Stimulated activated effector memory CD8-positive, alpha-beta T cell treated with anti-CD3 and anti-CD28 coated beads, Interleukin-12 subunit alpha, Interleukin-12 subunit beta, amount 100 ng/mL, for 72 hours (primary cell): ENCODE measurements at regions not wholly inside any gene's neighbourhood (a gene's known extent, or its start where the extent isn't known, plus 50 kb on each side); places are given as distances from the start of the nearest gene placed in this dataset.

ENCODE experiments used
- ATAC-seq: fragments of 150-1000 bp; cut with Tn5 transposase; 2 replicates; pipeline ENCODE4 v1.10.0; 2021
- DNase-seq, 2 donors: peaks; one replicate each; pipeline ENCODE4 v3.0.0; 2021 to 2022; ENCODE audit warnings: low spot score in 2 of 2
- H3K27ac Mint-ChIP-seq: one replicate; pipeline ENCODE4 v1.8.0; 2022; ENCODE audit warnings: mild to moderate bottlenecking, mixed read lengths
- H3K36me3 Mint-ChIP-seq: one replicate; pipeline ENCODE4 v1.8.0; 2022; ENCODE audit warnings: mild to moderate bottlenecking, mixed read lengths
- H3K4me1 Mint-ChIP-seq: one replicate; pipeline ENCODE4 v1.8.0; 2022; ENCODE audit warnings: mixed read lengths
- H3K4me3 Mint-ChIP-seq: one replicate; pipeline ENCODE4 v1.8.0; 2022; ENCODE audit warnings: mild to moderate bottlenecking, mixed read lengths
- H3K9me3 Mint-ChIP-seq: one replicate; pipeline ENCODE4 v1.8.0; 2022; ENCODE audit warnings: mixed read lengths

DNA sequence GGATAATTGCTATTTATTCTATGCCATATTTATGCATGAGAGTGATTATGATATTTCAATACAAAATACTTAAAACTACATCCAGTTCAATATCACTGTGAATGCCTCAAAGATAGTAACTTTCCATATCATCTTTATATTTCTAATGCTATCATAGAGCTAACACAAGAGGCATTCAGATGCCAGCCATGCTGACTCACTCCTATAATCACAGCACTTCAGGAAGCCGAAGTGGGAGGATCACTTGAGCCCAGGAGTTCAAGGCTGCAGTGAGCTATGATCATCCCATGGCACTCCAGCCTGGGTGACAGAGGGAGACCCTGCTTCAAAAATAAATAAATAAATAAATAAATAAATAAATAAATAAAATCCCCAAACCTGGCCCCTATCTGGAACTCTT lies 498.7 kb downstream of the EPHA3 start:
- Mint-ChIP-seq H3K27ac (no peak overlapping the region), H3K36me3 (no peaks in the 10 kb centered on the region), H3K9me3 (peaks cover 25% of the 10 kb centered on the region), H3K4me3 (no peak overlapping the region), H3K4me1 (no peaks in the 10 kb centered on the region)
- DNase-seq = no peak
- ATAC-seq = no peak

DNA sequence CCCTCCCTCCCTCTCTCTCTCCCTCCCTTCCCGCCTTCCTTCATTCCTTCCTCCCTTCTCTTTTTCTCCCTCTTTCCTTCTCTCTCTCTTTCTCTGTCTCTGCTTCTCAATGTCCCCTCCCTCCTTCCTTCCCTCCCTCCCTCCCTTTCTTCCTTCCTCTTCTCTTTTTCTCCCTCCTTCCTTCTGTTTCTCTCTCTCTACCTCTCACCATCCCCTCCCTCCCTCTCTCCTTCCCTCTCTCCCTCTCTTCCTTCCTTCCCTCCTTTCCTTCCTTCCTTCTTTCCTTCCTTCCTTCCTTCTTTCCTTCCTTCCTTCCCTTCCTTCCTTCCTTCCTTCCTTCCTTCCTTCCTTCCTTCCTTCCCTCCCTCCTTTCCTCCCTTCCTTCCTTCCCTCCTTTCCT lies 504.6 kb downstream of the EPHA3 start:
- DNase-seq = no peak
- Mint-ChIP-seq H3K4me1 (no peaks in the 10 kb centered on the region), H3K9me3 (peaks cover 22% of the 10 kb centered on the region), H3K27ac (no peak overlapping the region), H3K4me3 (no peak overlapping the region), H3K36me3 (no peaks in the 10 kb centered on the region)
- ATAC-seq = no peak

DNA sequence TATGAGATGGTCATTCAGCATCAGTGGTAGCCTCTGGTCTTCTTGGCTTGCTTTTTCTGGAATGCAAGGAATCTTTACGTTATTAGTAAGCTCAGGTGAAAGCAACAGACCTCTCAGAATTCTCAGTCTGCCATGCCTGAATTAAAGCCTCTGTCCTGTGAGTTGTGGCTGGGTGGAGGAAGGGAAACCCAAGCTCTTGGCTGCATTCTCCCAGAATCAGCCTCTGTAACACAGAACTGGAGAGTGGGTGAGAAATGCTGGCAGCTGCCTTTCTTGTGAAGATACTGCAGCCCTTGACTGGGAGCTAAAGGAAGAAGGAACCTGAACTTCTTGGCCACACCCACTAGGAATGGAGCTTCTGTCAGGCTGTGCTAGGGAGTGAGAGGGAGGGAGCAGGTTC lies 505.8 kb downstream of the EPHA3 start:
- Mint-ChIP-seq H3K4me3 (no peak overlapping the region), H3K4me1 (no peaks in the 10 kb centered on the region), H3K36me3 (no peaks in the 10 kb centered on the region), H3K27ac (no peak overlapping the region), H3K9me3 (peaks cover 26% of the 10 kb centered on the region)
- DNase-seq (no peak), ATAC-seq (no peak)

DNA sequence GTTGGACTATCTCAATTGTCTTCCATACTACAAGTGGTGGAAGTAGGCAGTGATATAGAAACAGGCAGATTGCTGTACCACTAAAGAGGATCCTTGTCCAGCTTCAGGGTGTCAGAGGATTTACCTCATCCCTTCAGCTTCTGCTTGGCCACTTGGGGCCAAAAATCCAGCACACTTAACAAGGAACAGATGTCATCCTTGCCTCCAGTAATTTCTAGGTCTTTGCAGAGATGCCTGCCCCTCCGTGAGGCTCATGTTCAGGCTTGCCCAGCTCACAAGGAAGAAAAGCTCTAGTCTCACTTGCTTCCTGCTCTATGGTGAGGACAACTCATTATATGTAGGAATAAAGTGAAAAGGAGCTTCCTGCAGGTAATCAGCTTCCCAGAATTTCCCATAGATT lies 510.3 kb downstream of the EPHA3 start:
- H3K9me3 Mint-ChIP-seq = peaks cover 23% of the 10 kb centered on the region
- DNase-seq (no peak), ATAC-seq (no peak)
- no peaks in the 10 kb centered on the region for H3K36me3 Mint-ChIP-seq
- no peak overlapping the region for H3K4me3 Mint-ChIP-seq
- H3K27ac Mint-ChIP-seq = no peak overlapping the region
- H3K4me1 Mint-ChIP-seq = no peaks in the 10 kb centered on the region

DNA sequence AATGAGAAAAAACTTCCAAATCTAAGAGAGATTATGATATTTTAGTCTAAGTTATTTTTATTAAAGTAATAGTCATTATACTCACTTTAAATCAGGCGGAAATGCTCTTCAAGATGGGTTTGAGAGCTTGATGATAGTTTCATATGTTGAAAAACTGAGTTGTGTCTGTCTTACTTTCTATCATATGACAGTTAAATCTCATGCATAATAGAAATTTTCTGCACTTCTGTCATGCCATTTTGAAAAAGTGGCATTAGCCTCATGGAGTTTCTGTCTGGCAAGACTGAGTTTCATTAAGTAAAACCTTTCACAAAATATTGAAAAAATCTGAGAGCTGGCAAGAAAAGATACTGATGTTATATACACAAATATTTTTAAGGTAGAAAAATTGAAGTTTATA lies 511.8 kb downstream of the EPHA3 start:
- peaks cover 18% of the 10 kb centered on the region for H3K9me3 Mint-ChIP-seq
- H3K27ac Mint-ChIP-seq = no peak overlapping the region
- no peak overlapping the region for H3K4me3 Mint-ChIP-seq

DNA sequence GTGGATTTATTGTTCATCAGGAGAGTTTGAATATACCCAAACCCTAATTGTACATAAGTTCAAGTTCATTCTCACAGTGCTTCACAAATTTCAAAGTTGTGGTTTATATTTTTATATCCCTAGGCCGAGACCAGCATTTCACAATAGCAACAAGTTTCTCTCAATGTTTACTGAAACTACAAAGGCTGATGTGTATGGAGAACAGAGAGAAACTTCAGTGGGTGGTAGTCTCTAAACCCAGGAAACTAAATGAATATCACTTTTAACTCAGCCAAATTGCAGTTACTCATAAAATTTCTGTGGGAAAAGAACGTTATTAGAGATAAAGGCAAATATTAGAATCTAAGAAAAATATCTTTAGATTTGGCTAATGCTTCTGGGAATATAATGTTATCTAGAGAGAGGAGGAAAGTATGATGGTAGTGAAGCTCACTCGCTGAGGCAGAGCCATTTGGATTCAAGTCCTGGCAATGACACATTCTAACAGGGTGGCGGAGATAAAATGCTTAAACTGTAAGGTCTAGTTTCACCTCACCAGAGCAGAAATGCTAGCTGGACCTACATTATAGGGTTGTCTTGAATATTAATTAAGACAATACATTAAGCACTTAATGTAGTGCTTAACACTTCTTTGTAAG lies 514.8 kb downstream of the EPHA3 start:
- H3K4me1 Mint-ChIP-seq = no peaks in the 10 kb centered on the region
- H3K4me3 Mint-ChIP-seq = no peak overlapping the region
- ATAC-seq (no peak), DNase-seq (no peak)
- no peak overlapping the region for H3K27ac Mint-ChIP-seq
- H3K36me3 Mint-ChIP-seq = no peaks in the 10 kb centered on the region
- H3K9me3 Mint-ChIP-seq = peaks cover 13% of the 10 kb centered on the region

More for the DNA sequence above, 511.8 kb downstream of the EPHA3 start:
- Mint-ChIP-seq H3K4me1 (no peaks in the 10 kb centered on the region), H3K36me3 (no peaks in the 10 kb centered on the region)
- ATAC-seq = no peak
- DNase-seq = no peak

DNA sequence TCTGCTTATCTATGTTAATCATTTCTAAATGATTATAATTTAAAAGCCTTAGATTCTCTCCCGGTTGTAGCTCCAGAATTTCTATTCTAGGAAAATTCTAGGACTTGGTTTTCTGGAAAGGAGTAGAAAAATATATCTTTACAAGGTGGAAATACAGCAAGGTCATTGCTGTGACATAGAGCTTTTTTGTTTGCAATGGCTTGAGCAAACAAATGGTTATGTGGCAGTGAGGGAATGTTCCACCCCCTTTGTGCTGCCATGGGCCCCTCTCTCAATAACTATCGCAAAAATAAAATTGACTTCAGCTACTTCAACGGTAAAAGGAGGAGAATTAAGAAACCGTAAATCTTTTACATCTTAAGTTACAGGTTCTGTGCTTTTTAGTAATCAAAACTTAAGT lies 517.1 kb downstream of the EPHA3 start:
- DNase-seq (no peak), ATAC-seq (no peak)
- Mint-ChIP-seq H3K36me3 (no peaks in the 10 kb centered on the region), H3K27ac (no peak overlapping the region), H3K9me3 (peaks cover 9% of the 10 kb centered on the region), H3K4me3 (no peak overlapping the region), H3K4me1 (no peaks in the 10 kb centered on the region)

DNA sequence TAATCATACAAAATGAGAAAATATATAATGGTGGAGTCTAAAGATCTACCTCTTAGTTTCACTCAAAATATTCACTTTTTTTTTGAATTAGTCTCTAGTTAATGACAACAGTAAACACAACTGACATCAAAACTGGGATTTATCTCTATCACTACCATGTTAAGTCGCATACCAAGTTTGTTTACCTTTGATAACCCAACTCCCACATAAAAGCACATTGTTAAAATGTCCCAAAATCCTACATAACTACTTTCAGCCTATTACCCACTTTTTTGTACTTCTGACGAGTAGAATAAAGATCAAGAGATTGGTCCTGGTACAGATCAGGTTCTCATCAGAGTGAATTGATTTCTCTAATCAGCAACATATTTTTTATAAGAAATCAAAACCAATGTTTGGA lies 518.5 kb downstream of the EPHA3 start:
- no peaks in the 10 kb centered on the region for H3K36me3 Mint-ChIP-seq
- no peak overlapping the region for H3K27ac Mint-ChIP-seq
- no peak overlapping the region for H3K4me3 Mint-ChIP-seq
- ATAC-seq (no peak), DNase-seq (no peak)
- no peaks in the 10 kb centered on the region for H3K4me1 Mint-ChIP-seq
- H3K9me3 Mint-ChIP-seq = peaks cover 13% of the 10 kb centered on the region

DNA sequence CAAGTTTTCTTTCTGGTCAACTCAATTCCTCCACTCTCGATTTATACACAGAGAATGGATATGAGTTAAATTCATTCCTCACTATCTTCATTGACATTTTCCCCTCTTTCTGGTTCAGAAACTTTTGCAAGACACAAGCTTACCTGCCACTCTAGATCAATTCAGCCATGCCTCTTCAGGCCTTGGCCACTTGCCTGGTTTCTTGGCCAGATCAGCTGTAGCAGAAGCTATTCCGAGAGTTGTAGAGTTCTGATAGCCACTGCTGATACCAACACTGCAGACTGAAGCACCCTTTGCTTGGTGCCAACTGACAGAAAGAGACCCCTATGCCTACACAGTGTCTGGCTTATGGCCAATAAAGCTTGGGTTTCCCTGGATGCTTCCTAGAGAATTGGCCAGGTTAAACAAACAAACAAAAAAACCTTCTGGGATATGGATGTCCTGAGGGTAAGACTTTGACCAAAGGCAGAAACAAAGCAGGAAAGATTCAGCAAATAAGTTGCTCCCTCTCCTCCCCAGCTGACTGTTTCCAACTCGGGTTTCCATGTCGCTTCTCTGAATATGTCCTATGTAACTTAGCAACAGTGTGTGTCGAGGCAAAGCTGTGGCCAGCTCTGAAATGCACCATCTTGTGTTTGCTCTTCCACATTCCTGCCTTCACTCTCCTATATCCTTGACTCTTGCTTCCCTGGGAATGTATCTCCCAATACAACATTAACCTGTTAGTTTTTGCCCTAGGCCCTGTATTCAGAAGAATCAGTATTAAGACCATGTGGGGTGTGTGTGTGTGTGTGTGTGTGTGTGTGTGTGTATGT lies 521.6 kb downstream of the EPHA3 start:
- Mint-ChIP-seq H3K27ac (no peak overlapping the region), H3K4me1 (no peaks in the 10 kb centered on the region), H3K36me3 (no peaks in the 10 kb centered on the region)

DNA sequence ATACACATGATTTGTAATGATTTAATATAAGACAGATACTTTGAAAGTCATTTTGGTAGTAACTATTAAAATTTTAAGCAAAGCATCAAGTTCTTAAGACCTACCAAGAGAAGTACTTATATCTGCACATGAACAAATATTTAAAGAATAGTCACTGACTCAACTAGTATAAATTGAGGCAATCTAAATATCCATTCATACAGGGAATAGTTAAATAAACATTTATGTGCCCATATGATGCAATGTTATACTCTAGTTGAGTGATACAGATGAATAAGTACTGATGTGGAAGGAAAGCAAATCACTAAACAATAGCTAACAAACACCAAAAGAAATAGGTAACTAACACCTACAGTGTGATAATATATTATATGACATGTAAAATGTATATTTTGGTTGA lies 527.7 kb downstream of the EPHA3 start:
- H3K9me3 Mint-ChIP-seq = peaks cover 25% of the 10 kb centered on the region
- H3K4me3 Mint-ChIP-seq = no peak overlapping the region
- H3K27ac Mint-ChIP-seq = no peak overlapping the region
- H3K36me3 Mint-ChIP-seq = no peaks in the 10 kb centered on the region
- H3K4me1 Mint-ChIP-seq = no peaks in the 10 kb centered on the region
- no peak for ATAC-seq
- DNase-seq = no peak

More for the DNA sequence above, 521.6 kb downstream of the EPHA3 start:
- ATAC-seq (no peak), DNase-seq (no peak)
- peaks cover 15% of the 10 kb centered on the region for H3K9me3 Mint-ChIP-seq
- H3K4me3 Mint-ChIP-seq = no peak overlapping the region

DNA sequence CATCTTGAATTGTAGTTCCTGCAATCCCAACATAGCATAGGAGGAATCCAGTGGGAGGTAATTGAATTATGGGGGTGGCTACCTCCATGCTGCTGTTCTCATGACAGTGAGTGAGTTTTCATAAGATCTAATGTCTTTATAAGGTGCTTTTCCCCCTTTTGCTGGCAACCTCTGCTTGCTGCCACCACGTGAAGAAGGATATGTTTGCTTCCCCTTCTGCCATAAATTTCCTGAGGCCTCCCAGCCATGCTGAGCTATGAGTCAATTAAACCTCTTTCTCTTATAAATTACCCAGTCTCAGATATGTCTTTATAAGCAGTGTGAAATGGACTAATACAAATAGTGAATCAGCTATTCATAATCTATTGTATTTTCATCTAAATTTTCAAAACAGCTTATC lies 537.3 kb downstream of the EPHA3 start:
- H3K27ac Mint-ChIP-seq = no peak overlapping the region
- no peaks in the 10 kb centered on the region for H3K4me1 Mint-ChIP-seq
- H3K36me3 Mint-ChIP-seq = no peaks in the 10 kb centered on the region
- H3K9me3 Mint-ChIP-seq = peaks cover 12% of the 10 kb centered on the region
- no peak for ATAC-seq
- no peak for DNase-seq
- H3K4me3 Mint-ChIP-seq = no peak overlapping the region

DNA sequence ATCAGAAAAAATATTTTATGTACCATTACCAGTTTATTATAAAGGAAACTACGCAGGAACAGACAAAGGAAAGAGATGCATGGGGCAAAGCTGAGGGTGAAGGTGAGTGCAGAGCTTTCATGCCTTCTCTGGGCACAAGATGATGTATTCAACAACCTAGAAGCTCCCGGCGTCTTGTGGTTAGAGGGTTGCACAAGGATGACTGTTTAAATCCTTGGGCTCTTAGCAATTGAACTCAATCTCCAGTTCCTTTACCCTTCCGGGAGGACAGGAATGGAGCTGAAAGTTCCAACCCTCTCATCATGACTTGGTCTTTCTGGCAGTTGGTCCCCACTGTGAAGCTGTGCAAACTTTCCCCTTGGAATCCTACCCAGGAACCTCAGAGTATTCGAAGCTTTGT lies 542.0 kb downstream of the EPHA3 start:
- ATAC-seq (no peak), DNase-seq (no peak)
- H3K9me3 Mint-ChIP-seq = peaks cover 11% of the 10 kb centered on the region
- H3K27ac Mint-ChIP-seq = no peak overlapping the region
- no peaks in the 10 kb centered on the region for H3K36me3 Mint-ChIP-seq
- H3K4me3 Mint-ChIP-seq = no peak overlapping the region
- H3K4me1 Mint-ChIP-seq = no peaks in the 10 kb centered on the region

DNA sequence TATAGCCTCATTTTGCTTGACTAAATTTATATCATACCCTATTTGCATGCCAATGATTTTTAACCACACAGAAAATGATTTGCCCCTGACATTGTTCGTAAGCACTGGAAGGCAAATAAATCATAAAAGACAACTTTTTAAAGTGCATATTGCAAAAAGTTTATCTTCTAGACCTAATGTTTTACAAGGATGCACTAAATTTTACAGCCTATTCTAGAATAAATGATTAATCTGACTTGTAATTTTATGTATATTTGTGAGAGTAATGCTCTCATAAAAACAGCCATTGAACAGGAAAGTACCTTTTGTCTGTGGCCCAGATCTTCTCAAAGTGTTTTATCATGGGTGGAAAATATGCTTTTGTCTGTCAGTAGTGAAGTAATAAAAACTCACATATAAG lies 546.6 kb downstream of the EPHA3 start:
- DNase-seq (no peak), ATAC-seq (no peak)
- Mint-ChIP-seq H3K36me3 (no peaks in the 10 kb centered on the region), H3K27ac (no peak overlapping the region), H3K4me1 (no peaks in the 10 kb centered on the region), H3K9me3 (peaks cover 25% of the 10 kb centered on the region), H3K4me3 (no peak overlapping the region)

DNA sequence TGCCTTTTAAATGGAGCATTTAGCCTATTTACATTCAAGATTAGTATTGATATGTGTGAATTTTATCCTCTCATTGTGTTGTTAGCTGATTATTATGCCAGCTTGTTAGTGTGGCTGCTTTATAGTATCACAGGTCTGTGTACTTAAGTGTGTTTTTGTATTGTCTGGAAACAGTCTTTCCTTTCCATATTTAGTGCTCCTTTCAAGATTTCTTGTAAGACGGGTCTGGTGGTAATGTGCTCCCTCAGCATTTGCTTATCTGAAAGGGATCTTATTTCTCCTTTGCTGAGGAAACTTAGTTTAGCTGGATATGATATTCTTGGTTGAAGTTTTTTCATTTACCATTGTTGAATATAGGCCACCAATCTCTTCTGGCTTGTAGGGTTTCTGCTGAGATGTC lies 549.0 kb downstream of the EPHA3 start:
- Mint-ChIP-seq H3K9me3 (peaks cover 21% of the 10 kb centered on the region), H3K27ac (no peak overlapping the region), H3K36me3 (no peaks in the 10 kb centered on the region), H3K4me3 (no peak overlapping the region), H3K4me1 (no peaks in the 10 kb centered on the region)
- ATAC-seq (no peak), DNase-seq (no peak)

DNA sequence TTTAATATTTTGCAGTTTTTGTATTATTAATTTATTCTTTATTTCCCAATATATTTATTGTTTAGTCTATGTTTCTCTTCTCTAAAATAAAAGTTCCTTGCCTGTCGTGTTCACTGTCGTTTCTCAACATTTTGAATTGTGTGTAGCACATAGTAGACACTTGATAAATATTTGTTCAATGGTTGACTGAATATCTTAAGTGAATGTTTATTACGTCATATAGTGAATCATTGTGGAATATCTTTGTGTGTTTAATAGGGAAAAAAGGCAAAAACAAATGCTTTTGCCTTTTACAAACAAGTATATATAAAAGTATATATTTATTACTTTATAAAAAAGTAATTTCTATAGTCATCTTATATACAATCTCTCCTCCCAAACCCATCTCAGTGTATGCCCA lies 572.3 kb downstream of the EPHA3 start:
- H3K9me3 Mint-ChIP-seq = peaks cover 22% of the 10 kb centered on the region
- H3K36me3 Mint-ChIP-seq = no peaks in the 10 kb centered on the region
- no peak overlapping the region for H3K27ac Mint-ChIP-seq
- ATAC-seq (no peak), DNase-seq (no peak)
- no peak overlapping the region for H3K4me3 Mint-ChIP-seq
- H3K4me1 Mint-ChIP-seq = no peaks in the 10 kb centered on the region

DNA sequence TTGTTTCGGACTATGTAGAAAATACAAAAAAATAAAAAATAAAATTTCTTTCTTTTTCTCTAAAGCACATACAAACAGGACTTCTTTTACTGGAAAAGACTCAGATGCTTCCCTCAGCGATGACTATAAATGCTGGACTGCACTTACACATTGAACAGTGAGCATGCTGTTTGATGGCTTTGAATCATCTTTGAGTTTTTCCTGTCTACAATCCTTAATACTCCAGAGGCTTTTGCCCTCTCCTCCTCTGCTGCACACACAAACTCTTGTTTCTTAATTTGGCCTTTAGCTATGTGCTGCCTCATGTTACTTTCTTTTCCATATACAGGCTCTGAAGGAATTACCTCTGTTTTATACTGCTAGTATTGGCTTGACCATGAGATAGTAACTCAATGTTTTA lies 575.1 kb downstream of the EPHA3 start:
- no peak overlapping the region for H3K27ac Mint-ChIP-seq
- H3K4me1 Mint-ChIP-seq = no peaks in the 10 kb centered on the region
- DNase-seq (no peak), ATAC-seq (no peak)
- H3K9me3 Mint-ChIP-seq = peaks cover 23% of the 10 kb centered on the region
- no peaks in the 10 kb centered on the region for H3K36me3 Mint-ChIP-seq
- H3K4me3 Mint-ChIP-seq = no peak overlapping the region
